ENCODE measurements at regions not wholly inside any gene's neighbourhood (a gene's known extent, or its start where the extent isn't known, plus 50 kb on each side); places are given as distances from the start of the nearest gene placed in this dataset.

DNA sequence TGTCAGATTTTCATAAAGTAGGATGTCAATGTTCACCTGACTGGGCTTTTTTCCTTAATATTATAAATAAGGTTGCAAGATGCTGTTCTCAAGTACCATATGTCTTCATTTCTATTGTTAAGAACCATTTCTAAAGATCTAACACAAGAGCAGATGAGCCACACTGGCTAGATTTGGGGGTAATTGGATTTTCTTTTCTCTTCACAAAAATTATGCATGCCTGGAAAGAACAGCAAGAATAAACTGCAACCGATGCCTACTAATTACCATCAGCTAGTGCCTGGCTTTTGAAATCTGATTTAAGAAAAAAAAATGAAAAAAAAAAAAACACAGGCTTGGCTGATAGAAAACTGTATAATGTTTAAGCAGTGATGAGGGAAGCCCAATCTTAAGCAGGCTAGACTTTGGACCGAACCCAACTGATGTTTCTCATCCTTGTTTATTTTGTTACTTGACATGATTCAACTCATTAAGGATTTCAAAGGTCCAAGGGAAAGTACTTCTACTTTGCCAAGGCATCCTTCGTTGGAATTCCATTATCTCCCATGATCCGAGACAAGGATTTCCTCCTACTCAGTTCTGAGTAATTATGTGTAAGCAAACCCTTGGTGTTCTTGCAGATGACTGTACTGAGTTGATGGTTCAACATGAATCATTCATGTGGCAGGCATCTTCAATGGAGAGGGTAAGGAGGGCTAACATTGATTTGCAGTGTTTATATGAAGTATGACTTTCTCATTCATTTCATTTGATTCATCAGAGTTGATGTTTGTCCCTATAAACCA is 300.5 kb downstream of the SPRY2 start:
- no peak overlapping the region for H3K27ac ChIP-seq (ENCODE audit: low read depth, low read length)
- H3K36me3 ChIP-seq (ENCODE audit: control insufficient read depth, insufficient read depth, low read length) = no peaks in the 10 kb centered on the region
- H3K9ac ChIP-seq (ENCODE audit: extremely low read depth, low read length, poor library complexity, severe bottlenecking) = no peak overlapping the region
- H3K4me3 ChIP-seq (ENCODE audit: low read length) = no peak overlapping the region
- no peaks in the 10 kb centered on the region for H3K27me3 ChIP-seq (ENCODE audit: control insufficient read depth, insufficient read depth, low read length, poor library complexity, severe bottlenecking)
- Mint-ChIP-seq H3K36me3 (ENCODE audit: low read depth) (no peaks in the 10 kb centered on the region), H3K9me3 (no peaks in the 10 kb centered on the region), H3K4me1 (peaks cover 7% of the 10 kb centered on the region), H3K27ac (no peak overlapping the region), H3K27me3 (ENCODE audit: insufficient read depth) (no peaks in the 10 kb centered on the region), H3K4me3 (no peak overlapping the region)
- 70 to 82% methylated on average over 2 to 4 of the region's 4 CpGs for WGBS, 2 experiments (ENCODE audit: insufficient coverage in 1 of 2, insufficient read length in 1 of 2)
- no peak for TF ChIP-seq CTCF (conservative IDR thresholded peaks at IDR 0.05)
- no peaks in the 10 kb centered on the region for H3K9me3 ChIP-seq (ENCODE audit: control insufficient read depth, low read length)
- no peaks in the 10 kb centered on the region for H3K4me1 ChIP-seq (ENCODE audit: control insufficient read depth, insufficient read depth, low read length)
- no peak for DNase-seq

GRCh38 chr13:80039000-80039399 is 301.9 kb downstream of the SPRY2 start:
- Histone ChIP-seq H3K27me3 (ENCODE audit: control insufficient read depth, insufficient read depth, low read length, poor library complexity, severe bottlenecking) (no peaks in the 10 kb centered on the region), H3K4me3 (ENCODE audit: low read length) (no peak overlapping the region), H3K4me1 (ENCODE audit: control insufficient read depth, insufficient read depth, low read length) (no peaks in the 10 kb centered on the region), H3K36me3 (ENCODE audit: control insufficient read depth, insufficient read depth, low read length) (no peaks in the 10 kb centered on the region), H3K9ac (ENCODE audit: extremely low read depth, low read length, poor library complexity, severe bottlenecking) (no peak overlapping the region), H3K27ac (ENCODE audit: low read depth, low read length) (no peak overlapping the region), H3K9me3 (ENCODE audit: control insufficient read depth, low read length) (no peaks in the 10 kb centered on the region)
- Mint-ChIP-seq H3K4me3 (no peak overlapping the region), H3K27ac (no peak overlapping the region), H3K9me3 (no peaks in the 10 kb centered on the region), H3K4me1 (peaks cover 7% of the 10 kb centered on the region), H3K36me3 (ENCODE audit: low read depth) (no peaks in the 10 kb centered on the region), H3K27me3 (ENCODE audit: insufficient read depth) (no peaks in the 10 kb centered on the region)
- no peak for DNase-seq
- 100% methylated on average over 1 of the region's 1 CpG; no CpG with 5 or more reads in 1 of the 2 experiments for WGBS, 2 experiments (ENCODE audit: insufficient coverage in 1 of 2, insufficient read length in 1 of 2)
- no peak for TF ChIP-seq CTCF (conservative IDR thresholded peaks at IDR 0.05)

GRCh38 chr13:80038371-80038770 is 302.6 kb downstream of the SPRY2 start:
- Mint-ChIP-seq H3K27ac (no peak overlapping the region), H3K9me3 (no peaks in the 10 kb centered on the region), H3K27me3 (ENCODE audit: insufficient read depth) (no peaks in the 10 kb centered on the region), H3K4me3 (no peak overlapping the region), H3K36me3 (ENCODE audit: low read depth) (no peaks in the 10 kb centered on the region), H3K4me1 (peaks cover 7% of the 10 kb centered on the region)
- Histone ChIP-seq H3K27ac (ENCODE audit: low read depth, low read length) (no peak overlapping the region), H3K27me3 (ENCODE audit: control insufficient read depth, insufficient read depth, low read length, poor library complexity, severe bottlenecking) (no peaks in the 10 kb centered on the region), H3K9ac (ENCODE audit: extremely low read depth, low read length, poor library complexity, severe bottlenecking) (no peak overlapping the region), H3K4me1 (ENCODE audit: control insufficient read depth, insufficient read depth, low read length) (no peaks in the 10 kb centered on the region), H3K4me3 (ENCODE audit: low read length) (no peak overlapping the region), H3K36me3 (ENCODE audit: control insufficient read depth, insufficient read depth, low read length) (no peaks in the 10 kb centered on the region), H3K9me3 (ENCODE audit: control insufficient read depth, low read length) (no peaks in the 10 kb centered on the region)
- no peak for TF ChIP-seq CTCF (conservative IDR thresholded peaks at IDR 0.05)
- DNase-seq = no peak
